VCaP (cell line): ENCODE measurements at regions not wholly inside any gene's neighbourhood (a gene's known extent, or its start where the extent isn't known, plus 50 kb on each side); places are given as distances from the start of the nearest gene placed in this dataset.

ENCODE experiments used
- H3K27ac ChIP-seq: fragments of 450-650 bp; 2 replicates; pipeline ENCODE4 v1.5.1; 2017
- CTCF ChIP-seq: fragments of 450-650 bp; conservative IDR thresholded peaks from 2 replicates; pipeline ENCODE4 v1.5.1; 2017; ENCODE audit warnings: mild to moderate bottlenecking, moderate library complexity

- no peak overlapping the region for H3K27ac ChIP-seq
- TF ChIP-seq CTCF = no peak
These were observed 169.2 kb downstream of the PMP22 start for GRCh38 chr17:15095935-15096334.

GRCh38 chr17:15092762-15093161 lies 172.4 kb downstream of the PMP22 start:
- H3K27ac ChIP-seq = no peak overlapping the region
- TF ChIP-seq CTCF = no peak

- no peak overlapping the region for H3K27ac ChIP-seq
- no peak for TF ChIP-seq CTCF
These were observed 172.9 kb downstream of the PMP22 start for GRCh38 chr17:15092261-15092660.

GRCh38 chr17:15091825-15092224 lies 173.3 kb downstream of the PMP22 start:
- TF ChIP-seq CTCF = peak; percentile 70
- no peak overlapping the region for H3K27ac ChIP-seq

- no peak for TF ChIP-seq CTCF
- no peak overlapping the region for H3K27ac ChIP-seq
These were observed 174.6 kb downstream of the PMP22 start for GRCh38 chr17:15090533-15090932.

GRCh38 chr17:15087946-15088345 lies 177.2 kb downstream of the PMP22 start:
- no peak for TF ChIP-seq CTCF
- H3K27ac ChIP-seq = no peak overlapping the region

- H3K27ac ChIP-seq = no peak overlapping the region
- no peak for TF ChIP-seq CTCF
These were observed 178.3 kb downstream of the PMP22 start for GRCh38 chr17:15086776-15087295.
